ENCODE measurements at regions not wholly inside any gene's neighbourhood (a gene's known extent, or its start where the extent isn't known, plus 50 kb on each side); places are given as distances from the start of the nearest gene placed in this dataset.
"Not testable (repeated sequence)": the region's sequence is repeated elsewhere in the genome, so short reads cannot be mapped to it uniquely, and the experiment has no call there.

- DNase-seq: no peak
Measured at GRCh38 chr2:176424746-176425145, 155.5 kb downstream of the MTX2 start.

- no peak for DNase-seq
Measured at GRCh38 chr2:176427549-176427948, 158.3 kb downstream of the MTX2 start.

- DNase-seq: not testable (repeated sequence)
Measured at GRCh38 chr2:176428944-176429469, 159.8 kb downstream of the MTX2 start.

- DNase-seq: no peak
Measured at GRCh38 chr2:176432434-176432833, 163.2 kb downstream of the MTX2 start.

- DNase-seq: no peak
Measured at GRCh38 chr2:176435729-176436128, 166.5 kb downstream of the MTX2 start.

GRCh38 chr2:176443946-176444345, 174.7 kb downstream of the MTX2 start:
- no peak for DNase-seq

- no peak for DNase-seq
Measured at GRCh38 chr2:176445956-176446355, 176.7 kb downstream of the MTX2 start.

GRCh38 chr2:176446718-176447414, 177.6 kb downstream of the MTX2 start:
- DNase-seq: no peak

- DNase-seq: no peak
Measured at GRCh38 chr2:176447616-176448015, 178.4 kb downstream of the MTX2 start.

GRCh38 chr2:176449852-176450251, 180.6 kb downstream of the MTX2 start:
- no peak for DNase-seq

- no peak for DNase-seq
Measured at GRCh38 chr2:176453784-176454183, 184.5 kb downstream of the MTX2 start.

GRCh38 chr2:176454893-176455815, 185.9 kb downstream of the MTX2 start:
- DNase-seq: peak; percentile 90

- peak; percentile 96 for DNase-seq
Measured at GRCh38 chr2:176455816-176456291, 186.6 kb downstream of the MTX2 start.

GRCh38 chr2:176457481-176457880, 188.2 kb downstream of the MTX2 start:
- peak; percentile 46 for DNase-seq

- no peak for DNase-seq
Measured at GRCh38 chr2:176461098-176461808, 192.0 kb downstream of the MTX2 start.

GRCh38 chr2:176461809-176462670, 192.8 kb downstream of the MTX2 start:
- no peak for DNase-seq

- DNase-seq: no peak
Measured at GRCh38 chr2:176463546-176463945, 194.3 kb downstream of the MTX2 start.

- no peak for DNase-seq
Measured at GRCh38 chr2:176464886-176465564, 195.8 kb downstream of the MTX2 start.

- no peak for DNase-seq
Measured at GRCh38 chr2:176466918-176467452, 197.7 kb downstream of the MTX2 start.

GRCh38 chr2:176467595-176467994, 198.4 kb downstream of the MTX2 start:
- DNase-seq: no peak

Data from skin of body (tissue), 1 donor.